ENCODE measurements at regions not wholly inside any gene's neighbourhood (a gene's known extent, or its start where the extent isn't known, plus 50 kb on each side); places are given as distances from the start of the nearest gene placed in this dataset. TPM values are rescaled to one million over a fixed set of nuclear protein-coding genes. Genes with fewer than 3 reads are reported as not detected.
"Not testable (repeated sequence)": the region's sequence is repeated elsewhere in the genome, so short reads cannot be mapped to it uniquely, and the experiment has no call there.

DNA sequence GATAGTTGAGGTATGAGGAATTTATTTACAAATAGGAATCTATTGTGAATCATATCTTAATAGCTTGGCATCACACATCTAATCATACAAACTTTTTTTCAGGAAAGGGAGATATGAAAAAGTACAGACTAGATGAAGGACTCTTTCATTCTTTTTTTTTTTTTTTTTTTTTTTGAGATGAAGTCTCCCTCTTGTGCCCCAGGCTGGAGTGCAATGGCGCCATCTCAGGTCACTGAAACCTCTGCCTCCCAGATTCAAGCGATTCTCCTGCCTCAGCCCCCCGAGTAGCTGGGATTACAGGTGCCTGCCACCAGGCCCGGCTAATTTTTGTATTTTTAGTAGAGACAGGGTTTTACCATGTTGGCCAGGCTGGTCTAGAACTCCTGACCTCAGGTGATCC lies 65.1 kb upstream of the NECTIN3 start:
- not testable (repeated sequence) for DNase-seq, H3K27ac Mint-ChIP-seq, H3K27me3 Mint-ChIP-seq, ATAC-seq, H3K36me3 Mint-ChIP-seq, H3K4me3 Mint-ChIP-seq, H3K4me1 Mint-ChIP-seq
- H3K9me3 Mint-ChIP-seq = peaks cover 0 to 11% (median 0%) of the 10 kb centered on the region in 9 donors
- POLR2A ChIA-PET = interaction anchor here (0.7 kb wide), 1 partner anchor 1399 kb away, joined by 5 read pairs; no protein-coding TSS in a partner anchor

DNA sequence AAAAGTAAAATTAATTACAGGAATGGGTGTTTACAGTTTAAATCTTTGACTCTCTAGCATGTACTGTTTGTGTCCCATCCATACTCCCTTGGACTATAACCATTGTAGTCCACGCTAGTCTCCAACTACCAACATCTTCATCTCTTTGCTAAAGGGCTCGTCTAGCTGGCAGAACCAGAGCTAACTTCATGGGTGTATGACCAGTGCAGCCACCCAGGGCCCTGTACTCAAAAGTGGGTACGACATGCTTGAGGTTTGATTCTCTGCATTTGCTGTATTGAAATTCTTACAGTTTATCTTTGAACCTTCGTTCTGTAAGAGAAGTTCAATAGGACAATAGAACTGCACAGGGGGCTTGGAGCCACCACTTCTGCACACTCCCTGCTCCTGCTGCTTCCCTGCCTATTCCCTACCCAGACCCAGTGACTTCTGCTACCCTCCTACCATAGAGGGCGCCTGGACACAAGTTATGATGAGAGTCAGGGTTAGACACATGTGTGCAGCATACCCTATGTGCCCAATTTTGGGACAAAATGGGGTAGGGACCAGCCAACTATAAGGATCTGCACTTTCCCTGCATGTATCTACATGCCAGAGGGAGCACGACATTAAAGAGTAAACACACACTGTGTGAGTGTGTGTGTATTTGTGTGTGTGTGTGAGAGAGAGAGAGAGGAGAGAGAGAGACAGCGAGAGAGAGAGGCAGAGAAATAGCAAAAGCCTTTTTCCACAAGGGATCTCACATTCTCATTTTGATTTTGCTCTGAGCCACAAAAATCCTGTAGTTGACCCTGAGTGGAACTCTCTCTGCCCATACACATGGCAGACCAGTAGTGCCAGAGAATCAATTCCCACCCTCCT lies 59.0 kb upstream of the NECTIN3 start:
- H3K36me3 Mint-ChIP-seq = peaks cover 0 to under 1% (median 0%) of the 10 kb centered on the region in 3 donors

More for the DNA sequence above, 59.0 kb upstream of the NECTIN3 start:
- Mint-ChIP-seq H3K4me3 (no peak overlapping the region), H3K27me3 (peaks cover 0 to 4% (median 2%) of the 10 kb centered on the region in 5 donors), H3K27ac (no peak overlapping the region), H3K4me1 (no peaks in the 10 kb centered on the region), H3K9me3 (peaks cover 0 to 3% (median 0%) of the 10 kb centered on the region in 9 donors)
- POLR2A ChIA-PET = no interaction called here
- ATAC-seq (no peak), DNase-seq (no peak)

Small RNA genes in the stretch of these regions (microRNA-seq; reads per million reads assigned to microRNA genes)
- not detected for gene MIR4445 (ENCODE audit: borderline microRNAs expressed)
